Memory B cell (primary cell): ENCODE measurements at regions not wholly inside any gene's neighbourhood (a gene's known extent, or its start where the extent isn't known, plus 50 kb on each side); places are given as distances from the start of the nearest gene placed in this dataset.

ENCODE experiments used
- ATAC-seq: fragments of 150-1000 bp; cut with Tn5 transposase; 2 replicates; pipeline ENCODE4 v1.10.0; 2021; ENCODE audit warnings: low read depth, mild to moderate bottlenecking, moderate library complexity
- DNase-seq, 2 donors: peaks; one replicate each; pipeline ENCODE4 v3.0.0; 2022; ENCODE audit warnings: low spot score in 2 of 2
- H3K27ac Mint-ChIP-seq: one replicate; pipeline ENCODE4 v1.8.0; 2022; ENCODE audit warnings: mild to moderate bottlenecking, moderate library complexity, mixed read lengths
- H3K27me3 Mint-ChIP-seq: one replicate; pipeline ENCODE4 v1.8.0; 2022; ENCODE audit warnings: mixed read lengths
- H3K36me3 Mint-ChIP-seq: one replicate; pipeline ENCODE4 v1.8.0; 2022; ENCODE audit warnings: mild to moderate bottlenecking, mixed read lengths
- H3K4me1 Mint-ChIP-seq: one replicate; pipeline ENCODE4 v1.8.0; 2022; ENCODE audit warnings: mixed read lengths
- H3K4me3 Mint-ChIP-seq: one replicate; pipeline ENCODE4 v1.8.0; 2022; ENCODE audit warnings: mild to moderate bottlenecking, moderate library complexity, mixed read lengths
- H3K9me3 Mint-ChIP-seq: one replicate; pipeline ENCODE4 v1.8.0; 2022; ENCODE audit warnings: mixed read lengths

GRCh38 chr16:79328402-79329165 lies 272.0 kb downstream of the MAF start:
- H3K9me3 Mint-ChIP-seq, result no peaks in the 10 kb centered on the region
- H3K4me1 Mint-ChIP-seq, result peaks cover 2% of the 10 kb centered on the region
- H3K4me3 Mint-ChIP-seq, result no peak overlapping the region
- ATAC-seq (no peak), DNase-seq (no peak)
- peaks cover 1% of the 10 kb centered on the region for H3K27me3 Mint-ChIP-seq
- H3K27ac Mint-ChIP-seq, result no peak overlapping the region
- H3K36me3 Mint-ChIP-seq, result no peaks in the 10 kb centered on the region

DNA sequence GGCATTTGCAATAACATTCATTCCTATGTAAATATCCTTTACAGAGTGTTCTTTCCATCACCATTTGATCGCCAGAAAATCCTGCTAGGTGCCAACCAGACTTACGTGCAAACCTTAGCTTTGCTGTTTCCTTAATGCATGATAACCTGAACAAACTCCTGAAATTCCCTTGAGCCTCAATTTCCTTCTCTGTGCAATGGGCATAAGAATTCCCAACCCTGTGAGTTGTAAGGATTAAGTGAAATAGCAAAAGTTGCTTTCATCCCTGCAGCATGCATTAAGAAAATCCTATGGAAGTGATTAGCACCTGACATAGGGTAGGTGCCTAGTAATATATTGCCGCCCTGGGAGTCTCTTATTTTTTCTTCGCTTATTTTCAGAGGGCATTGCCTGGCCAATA lies 272.7 kb downstream of the MAF start:
- H3K4me3 Mint-ChIP-seq, result no peak overlapping the region
- ATAC-seq, result no peak
- H3K27ac Mint-ChIP-seq, result no peak overlapping the region
- H3K27me3 Mint-ChIP-seq, result peaks cover 1% of the 10 kb centered on the region
- no peaks in the 10 kb centered on the region for H3K9me3 Mint-ChIP-seq
- H3K4me1 Mint-ChIP-seq, result peaks cover 2% of the 10 kb centered on the region
- H3K36me3 Mint-ChIP-seq, result no peaks in the 10 kb centered on the region
- DNase-seq, result no peak

- Mint-ChIP-seq H3K36me3 (no peaks in the 10 kb centered on the region), H3K4me1 (peaks cover 2% of the 10 kb centered on the region), H3K9me3 (no peaks in the 10 kb centered on the region), H3K27me3 (peaks cover 4% of the 10 kb centered on the region), H3K27ac (no peak overlapping the region), H3K4me3 (no peak overlapping the region)
- DNase-seq (no peak), ATAC-seq (no peak)
Observed at GRCh38 chr16:79326549-79326948, 274.0 kb downstream of the MAF start.

GRCh38 chr16:79325226-79325945 lies 275.2 kb downstream of the MAF start:
- Mint-ChIP-seq H3K4me3 (no peak overlapping the region), H3K27me3 (peaks cover 9% of the 10 kb centered on the region)
- ATAC-seq, result no peak

DNA sequence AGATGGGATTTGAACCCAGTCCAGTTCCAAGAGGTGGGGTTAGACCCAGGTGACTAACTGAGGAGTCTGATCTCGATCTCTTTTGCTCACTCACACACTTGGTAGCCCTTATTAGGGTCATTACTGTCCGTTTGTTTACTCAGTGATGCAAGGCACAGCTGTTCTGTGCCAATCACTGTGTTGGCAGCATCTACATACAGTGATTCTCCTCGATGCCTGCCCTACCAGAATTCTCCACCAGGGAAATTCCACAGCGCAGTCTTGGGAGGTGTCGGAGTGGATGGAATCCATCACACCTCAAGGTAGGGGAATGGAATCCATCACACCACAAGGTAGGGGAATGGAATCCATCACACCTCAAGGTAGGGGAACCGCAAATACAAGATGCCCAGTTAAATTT lies 279.6 kb downstream of the MAF start:
- Mint-ChIP-seq H3K4me3 (no peak overlapping the region), H3K27me3 (peaks cover 21% of the 10 kb centered on the region), H3K4me1 (peaks cover 7% of the 10 kb centered on the region), H3K36me3 (no peaks in the 10 kb centered on the region), H3K27ac (no peak overlapping the region), H3K9me3 (peaks cover 4% of the 10 kb centered on the region)
- no peak for ATAC-seq
- no peak for DNase-seq

More at GRCh38 chr16:79325226-79325945, 275.2 kb downstream of the MAF start:
- Mint-ChIP-seq H3K4me1 (peaks cover 2% of the 10 kb centered on the region), H3K36me3 (no peaks in the 10 kb centered on the region), H3K27ac (no peak overlapping the region), H3K9me3 (peaks cover 2% of the 10 kb centered on the region)
- DNase-seq, result no peak

DNA sequence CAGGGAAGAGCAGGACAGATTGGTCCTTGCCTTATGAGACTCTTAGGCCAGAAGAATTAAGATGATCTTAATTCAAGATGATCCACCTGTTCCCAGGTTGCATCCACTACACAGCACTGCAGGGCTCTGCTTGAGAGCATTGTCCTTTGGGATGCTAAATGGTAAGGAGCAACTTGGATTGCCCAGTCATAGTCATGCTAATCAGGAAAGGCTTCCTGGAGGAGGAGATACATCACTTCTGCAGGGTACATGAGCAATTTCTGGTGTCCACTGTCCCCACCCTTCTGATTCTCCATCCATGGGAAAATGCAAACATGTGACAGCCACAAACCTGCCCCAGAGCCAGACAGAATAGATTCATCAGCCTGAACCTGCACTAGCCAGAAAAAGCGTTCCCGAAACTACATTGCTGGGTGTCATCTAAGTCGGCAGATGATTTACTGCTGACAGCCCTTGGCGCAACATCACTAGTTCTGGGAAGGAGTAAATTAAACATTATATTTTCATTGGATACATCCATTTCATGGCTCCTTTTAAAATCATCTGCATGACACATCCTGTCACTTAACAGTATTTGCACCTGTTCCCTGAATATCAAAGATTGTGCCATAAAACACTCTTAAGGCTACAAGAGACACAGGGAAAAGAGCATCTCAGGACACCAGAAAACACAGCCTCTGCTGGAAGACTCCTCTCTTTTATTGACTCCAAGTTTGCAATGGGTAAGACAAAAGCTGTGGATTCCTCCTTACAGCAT lies 282.2 kb downstream of the MAF start:
- Mint-ChIP-seq H3K27me3 (peaks cover 27% of the 10 kb centered on the region), H3K9me3 (peaks cover 4% of the 10 kb centered on the region), H3K36me3 (no peaks in the 10 kb centered on the region), H3K27ac (no peak overlapping the region), H3K4me1 (peaks cover 7% of the 10 kb centered on the region), H3K4me3 (no peak overlapping the region)
- DNase-seq (no peak), ATAC-seq (no peak)

- Mint-ChIP-seq H3K27ac (no peak overlapping the region), H3K27me3 (peaks cover 28% of the 10 kb centered on the region), H3K36me3 (no peaks in the 10 kb centered on the region), H3K4me1 (peaks cover 7% of the 10 kb centered on the region), H3K4me3 (no peak overlapping the region), H3K9me3 (peaks cover 4% of the 10 kb centered on the region)
- no peak for ATAC-seq
- DNase-seq, result no peak
Observed at GRCh38 chr16:79317521-79317920, 283.0 kb downstream of the MAF start.

DNA sequence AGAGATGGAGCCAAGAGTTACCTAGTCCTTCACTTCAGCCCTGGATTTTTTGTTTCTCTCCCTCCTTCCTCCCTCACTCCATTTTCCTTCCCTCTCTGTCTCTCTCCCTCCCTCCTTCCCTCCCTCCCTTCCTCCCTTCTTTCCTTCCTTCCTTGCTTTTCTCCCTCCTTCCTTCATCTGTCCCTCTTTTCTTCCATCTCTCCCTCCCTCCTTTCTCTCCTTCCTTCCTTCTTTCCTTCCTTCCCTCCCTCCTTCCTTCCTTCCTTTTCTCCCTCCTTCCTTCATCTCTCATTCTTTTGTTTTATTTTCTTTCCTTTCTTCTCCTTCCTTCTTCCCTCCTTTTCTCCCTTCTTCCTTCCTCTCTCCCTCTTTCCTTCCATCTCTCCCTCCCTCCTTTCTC lies 283.5 kb downstream of the MAF start:
- no peak for DNase-seq
- Mint-ChIP-seq H3K9me3 (peaks cover 4% of the 10 kb centered on the region), H3K4me3 (no peak overlapping the region), H3K4me1 (peaks cover 7% of the 10 kb centered on the region), H3K27me3 (peaks cover 26% of the 10 kb centered on the region), H3K27ac (no peak overlapping the region), H3K36me3 (no peaks in the 10 kb centered on the region)
- ATAC-seq, result no peak

- H3K4me1 Mint-ChIP-seq, result peaks cover 7% of the 10 kb centered on the region
- H3K27ac Mint-ChIP-seq, result no peak overlapping the region
- H3K9me3 Mint-ChIP-seq, result peaks cover 2% of the 10 kb centered on the region
- no peak overlapping the region for H3K4me3 Mint-ChIP-seq
- no peak for DNase-seq
- ATAC-seq, result no peak
- H3K36me3 Mint-ChIP-seq, result no peaks in the 10 kb centered on the region
- H3K27me3 Mint-ChIP-seq, result peaks cover 24% of the 10 kb centered on the region
Observed at GRCh38 chr16:79316004-79316458, 284.5 kb downstream of the MAF start.

GRCh38 chr16:79312502-79312901 lies 288.0 kb downstream of the MAF start:
- H3K9me3 Mint-ChIP-seq, result peaks cover 2% of the 10 kb centered on the region
- no peak for ATAC-seq

DNA sequence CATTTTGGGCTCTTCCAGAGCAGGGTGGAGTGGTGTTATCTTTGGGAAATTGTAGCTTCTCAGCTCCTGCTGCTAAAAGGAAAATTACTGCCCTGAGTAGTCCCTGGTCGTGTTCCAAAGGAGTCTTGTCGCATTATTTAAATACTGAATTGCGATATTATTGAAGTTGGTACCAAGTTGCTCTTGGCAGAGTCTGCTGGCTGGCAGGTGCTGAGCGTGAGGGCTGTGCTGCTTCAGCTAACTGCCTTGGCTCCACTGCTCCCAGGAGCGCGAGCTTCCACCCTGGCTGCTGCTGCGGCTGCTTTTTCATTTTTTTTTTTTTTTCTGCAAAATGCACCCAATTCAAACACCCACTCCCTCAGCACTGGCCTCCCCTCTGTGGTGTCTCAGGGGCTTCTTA lies 289.8 kb downstream of the MAF start:
- DNase-seq (no peak), ATAC-seq (no peak)
- H3K9me3 Mint-ChIP-seq, result no peaks in the 10 kb centered on the region
- H3K27me3 Mint-ChIP-seq, result peaks cover 13% of the 10 kb centered on the region
- no peaks in the 10 kb centered on the region for H3K4me1 Mint-ChIP-seq
- H3K27ac Mint-ChIP-seq, result no peak overlapping the region
- H3K4me3 Mint-ChIP-seq, result no peak overlapping the region
- no peaks in the 10 kb centered on the region for H3K36me3 Mint-ChIP-seq

More at GRCh38 chr16:79312502-79312901, 288.0 kb downstream of the MAF start:
- DNase-seq, result no peak
- Mint-ChIP-seq H3K27me3 (peaks cover 19% of the 10 kb centered on the region), H3K36me3 (no peaks in the 10 kb centered on the region), H3K27ac (no peak overlapping the region), H3K4me3 (no peak overlapping the region), H3K4me1 (peaks cover 7% of the 10 kb centered on the region)

DNA sequence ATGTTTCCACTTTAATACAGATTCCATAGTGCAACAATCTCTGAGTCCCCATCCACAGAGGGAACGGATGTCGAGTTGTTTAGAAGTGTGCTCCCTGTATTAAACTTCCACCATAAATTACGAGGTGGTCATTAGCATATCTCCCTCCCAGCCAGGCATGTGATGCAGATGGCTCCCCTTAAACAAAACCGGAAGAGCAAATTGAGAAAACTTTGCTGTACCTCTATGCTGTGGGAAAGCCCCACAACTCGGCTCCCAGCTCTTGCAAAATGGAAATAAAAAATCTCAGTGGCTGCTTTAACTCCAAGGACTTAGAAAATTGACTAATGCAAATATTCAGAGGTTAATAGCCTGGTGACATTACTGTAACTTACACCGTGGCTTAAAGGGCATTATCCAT lies 290.9 kb downstream of the MAF start:
- H3K4me1 Mint-ChIP-seq, result no peaks in the 10 kb centered on the region
- ATAC-seq, result no peak
- no peak for DNase-seq
- H3K4me3 Mint-ChIP-seq, result no peak overlapping the region
- H3K36me3 Mint-ChIP-seq, result no peaks in the 10 kb centered on the region
- H3K27me3 Mint-ChIP-seq, result peaks cover 11% of the 10 kb centered on the region
- no peak overlapping the region for H3K27ac Mint-ChIP-seq
- H3K9me3 Mint-ChIP-seq, result no peaks in the 10 kb centered on the region

GRCh38 chr16:79307214-79307613 lies 293.3 kb downstream of the MAF start:
- Mint-ChIP-seq H3K9me3 (no peaks in the 10 kb centered on the region), H3K4me1 (no peaks in the 10 kb centered on the region), H3K4me3 (no peak overlapping the region), H3K27ac (no peak overlapping the region), H3K27me3 (peaks cover 5% of the 10 kb centered on the region), H3K36me3 (no peaks in the 10 kb centered on the region)
- no peak for DNase-seq
- no peak for ATAC-seq

DNA sequence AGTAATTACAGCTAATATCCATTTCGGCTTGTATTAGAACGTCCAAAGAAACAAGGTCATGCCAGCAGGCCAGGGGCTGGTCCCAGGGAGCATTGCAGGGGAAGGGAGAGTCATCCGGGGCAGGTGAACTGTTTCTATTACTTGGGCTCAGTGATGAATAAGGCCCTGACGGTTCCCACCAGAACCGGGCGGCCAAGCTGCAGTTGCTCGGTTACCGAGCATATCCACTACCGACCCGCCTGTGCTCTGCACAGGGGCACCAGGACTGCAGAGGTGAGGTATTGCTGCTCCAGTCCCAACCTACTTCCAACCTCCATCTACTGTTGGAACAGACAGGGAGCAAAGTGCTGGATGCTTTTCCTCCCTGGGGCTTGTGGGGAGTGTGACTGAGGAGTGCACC lies 295.5 kb downstream of the MAF start:
- Mint-ChIP-seq H3K27me3 (peaks cover under 1% of the 10 kb centered on the region), H3K27ac (no peak overlapping the region), H3K4me3 (no peak overlapping the region), H3K9me3 (no peaks in the 10 kb centered on the region), H3K36me3 (no peaks in the 10 kb centered on the region), H3K4me1 (no peaks in the 10 kb centered on the region)
- ATAC-seq, result no peak
- no peak for DNase-seq
